Endothelial cell of umbilical vein (primary cell): ENCODE measurements at regions not wholly inside any gene's neighbourhood (a gene's known extent, or its start where the extent isn't known, plus 50 kb on each side); places are given as distances from the start of the nearest gene placed in this dataset.

Experiments
- EZH2 ChIP-seq: IDR thresholded peaks from 2 replicates; pipeline ENCODE4 v1.6.1; 2012; ENCODE audit warnings: borderline replicate concordance, low read depth, mild to moderate bottlenecking, moderate library complexity, low read length, inconsistent platforms; ENCODE audit not compliant: severe bottlenecking
- JUN ChIP-seq: IDR thresholded peaks from 2 replicates; pipeline ENCODE4 v1.6.1; 2011; ENCODE audit warnings: borderline replicate concordance, low read depth; ENCODE audit not compliant: insufficient read length, insufficient read depth
- MAX ChIP-seq: IDR thresholded peaks from 2 replicates; pipeline ENCODE4 v1.6.1; 2011; ENCODE audit not compliant: insufficient read depth, insufficient read length
- POLR2A ChIP-seq: IDR thresholded peaks from 2 replicates; pipeline ENCODE4 v1.6.1; 2012; ENCODE audit warnings: low read depth, mild to moderate bottlenecking, control low read depth, low read length
- POLR2AphosphoS5 ChIP-seq: IDR thresholded peaks from 2 replicates; pipeline ENCODE4 v1.6.1; 2012; ENCODE audit warnings: low read depth, mild to moderate bottlenecking, control low read depth, low read length, moderate library complexity; ENCODE audit not compliant: insufficient read depth
- TF ChIP-seq, protein P1 (sequence below), 2 donors: IDR thresholded peaks; 1 replicate in 1 of 2; 2 replicates in 1 of 2; pipeline ENCODE4 v1.5.1; 2011; ENCODE audit warnings: low read length in 2 of 2, mild to moderate bottlenecking in 2 of 2, moderate library complexity in 2 of 2, control low read depth in 1 of 2, inconsistent platforms in 1 of 2, low read depth in 1 of 2; ENCODE audit not compliant: insufficient read depth in 1 of 2; ENCODE audit errors: extremely low read depth in 1 of 2

DNA sequence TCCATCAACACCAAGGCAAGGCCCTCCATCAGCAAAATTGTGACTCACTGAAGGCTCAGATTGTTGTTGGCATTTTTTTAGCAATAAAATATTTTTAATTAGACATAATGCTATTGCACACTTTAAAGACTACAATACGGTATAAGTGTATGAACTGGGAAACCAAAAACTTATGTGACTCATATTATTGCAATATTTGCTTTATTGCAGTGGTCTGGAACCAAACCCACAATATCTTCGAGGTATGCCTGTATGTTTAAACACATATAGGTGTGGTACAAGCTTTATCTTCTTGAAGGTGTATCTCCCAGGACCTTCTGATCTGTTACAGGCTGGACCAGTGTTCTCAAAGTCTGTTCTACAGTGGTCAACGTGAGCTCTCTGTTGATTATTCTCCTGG, 142.3 kb upstream of the FNDC3A start:
- TF ChIP-seq, protein P1, sequence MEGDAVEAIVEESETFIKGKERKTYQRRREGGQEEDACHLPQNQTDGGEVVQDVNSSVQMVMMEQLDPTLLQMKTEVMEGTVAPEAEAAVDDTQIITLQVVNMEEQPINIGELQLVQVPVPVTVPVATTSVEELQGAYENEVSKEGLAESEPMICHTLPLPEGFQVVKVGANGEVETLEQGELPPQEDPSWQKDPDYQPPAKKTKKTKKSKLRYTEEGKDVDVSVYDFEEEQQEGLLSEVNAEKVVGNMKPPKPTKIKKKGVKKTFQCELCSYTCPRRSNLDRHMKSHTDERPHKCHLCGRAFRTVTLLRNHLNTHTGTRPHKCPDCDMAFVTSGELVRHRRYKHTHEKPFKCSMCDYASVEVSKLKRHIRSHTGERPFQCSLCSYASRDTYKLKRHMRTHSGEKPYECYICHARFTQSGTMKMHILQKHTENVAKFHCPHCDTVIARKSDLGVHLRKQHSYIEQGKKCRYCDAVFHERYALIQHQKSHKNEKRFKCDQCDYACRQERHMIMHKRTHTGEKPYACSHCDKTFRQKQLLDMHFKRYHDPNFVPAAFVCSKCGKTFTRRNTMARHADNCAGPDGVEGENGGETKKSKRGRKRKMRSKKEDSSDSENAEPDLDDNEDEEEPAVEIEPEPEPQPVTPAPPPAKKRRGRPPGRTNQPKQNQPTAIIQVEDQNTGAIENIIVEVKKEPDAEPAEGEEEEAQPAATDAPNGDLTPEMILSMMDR (IDR thresholded peaks at IDR 0.05; ENCODE audit: extremely low read depth in 1 of 2, insufficient read depth in 1 of 2, low read depth in 1 of 2, low read length in 2 of 2): no peak
- TF ChIP-seq POLR2A (no peak), MAX (no peak), EZH2 (no peak), POLR2AphosphoS5 (no peak), JUN (no peak)
